Liver (tissue), 8 donors: ENCODE measurements at regions not wholly inside any gene's neighbourhood (a gene's known extent, or its start where the extent isn't known, plus 50 kb on each side); places are given as distances from the start of the nearest gene placed in this dataset.

Experiments
- DNase-seq: peaks from one replicate; pipeline ENCODE4 v3.0.0-alpha.2; 2017; ENCODE audit warnings: low spot score
- H3K27ac ChIP-seq, 2 donors: one replicate each; pipeline ENCODE4 v1.7.0; 2013; ENCODE audit warnings: inconsistent platforms in 2 of 2, low read length in 2 of 2, control low read depth in 1 of 2, low read depth in 1 of 2, mild to moderate bottlenecking in 1 of 2
- H3K27me3 ChIP-seq, 4 donors: one replicate each; pipeline versions ENCODE4 v1.6.1 to v1.7.0; 2013; ENCODE audit warnings: low read length in 3 of 4, inconsistent platforms in 1 of 4, mild to moderate bottlenecking in 1 of 4, moderate library complexity in 1 of 4; ENCODE audit not compliant: control insufficient read depth in 4 of 4, insufficient read depth in 4 of 4
- H3K36me3 ChIP-seq, 4 donors: one replicate each; pipeline versions ENCODE4 v1.6.1 to v1.7.0; 2013; ENCODE audit warnings: low read length in 3 of 4, mild to moderate bottlenecking in 3 of 4, low read depth in 1 of 4, moderate library complexity in 1 of 4; ENCODE audit not compliant: control insufficient read depth in 4 of 4, insufficient read depth in 3 of 4
- H3K4me1 ChIP-seq, 4 donors: one replicate each; pipeline versions ENCODE4 v1.6.1 to v1.7.0; 2013; ENCODE audit warnings: low read length in 3 of 4, mild to moderate bottlenecking in 3 of 4, moderate library complexity in 1 of 4; ENCODE audit not compliant: control insufficient read depth in 4 of 4, insufficient read depth in 4 of 4
- H3K4me3 ChIP-seq, 3 donors: one replicate each; pipeline versions ENCODE4 v1.6.1 to v1.7.0; 2013; ENCODE audit warnings: low read length in 3 of 3, control low read depth in 1 of 3, low read depth in 1 of 3, mild to moderate bottlenecking in 1 of 3
- H3K9ac ChIP-seq, 2 donors: one replicate each; pipeline ENCODE4 v1.7.0; 2013; ENCODE audit warnings: low read length in 2 of 2, mild to moderate bottlenecking in 2 of 2, moderate library complexity in 2 of 2, control low read depth in 1 of 2, low read depth in 1 of 2
- H3K9me3 ChIP-seq, 4 donors: one replicate each; pipeline versions ENCODE4 v1.6.1 to v1.7.0; 2013; ENCODE audit warnings: low read length in 3 of 4; ENCODE audit not compliant: control insufficient read depth in 4 of 4
- EGR1 ChIP-seq, 2 donors: IDR thresholded peaks; 2 replicates each; pipeline ENCODE4 v1.6.1; 2016 to 2018; ENCODE audit warnings: antibody characterized with exemption in 2 of 2, low read depth in 2 of 2
- FOXA1 ChIP-seq: IDR thresholded peaks from 2 replicates; pipeline ENCODE4 v1.6.1; 2016; ENCODE audit warnings: antibody characterized with exemption
- FOXA2 ChIP-seq: IDR thresholded peaks from 2 replicates; pipeline ENCODE4 v1.6.1; 2016; ENCODE audit warnings: antibody characterized with exemption
- GABPA ChIP-seq, 2 donors: IDR thresholded peaks in 1 of 2; conservative IDR thresholded peaks in 1 of 2; 2 replicates each; pipeline ENCODE4 v1.6.1; 2016; ENCODE audit warnings: antibody characterized with exemption in 2 of 2, mild to moderate bottlenecking in 1 of 2, moderate library complexity in 1 of 2
- HNF4A ChIP-seq, 2 donors: conservative IDR thresholded peaks; 2 replicates each; pipeline ENCODE4 v1.6.1; 2016; ENCODE audit warnings: antibody characterized with exemption in 2 of 2, mild to moderate bottlenecking in 2 of 2
- HNF4G ChIP-seq: IDR thresholded peaks from 2 replicates; pipeline ENCODE4 v1.6.1; 2016; ENCODE audit warnings: antibody characterized with exemption
- JUND ChIP-seq, 2 donors: IDR thresholded peaks; 2 replicates each; pipeline ENCODE4 v1.6.1; 2016; ENCODE audit warnings: antibody characterized with exemption in 2 of 2
- NR2F2 ChIP-seq: IDR thresholded peaks from 2 replicates; pipeline ENCODE4 v1.6.1; 2016; ENCODE audit warnings: antibody characterized with exemption
- RAD21 ChIP-seq, 2 donors: IDR thresholded peaks; 2 replicates each; pipeline ENCODE4 v1.6.1; 2016; ENCODE audit warnings: antibody characterized with exemption in 2 of 2, mild to moderate bottlenecking in 2 of 2
- RXRA ChIP-seq, 2 donors: IDR thresholded peaks; 2 replicates each; pipeline ENCODE4 v1.6.1; 2017 to 2018; ENCODE audit warnings: antibody characterized with exemption in 2 of 2, mild to moderate bottlenecking in 1 of 2
- SP1 ChIP-seq: IDR thresholded peaks from 2 replicates; pipeline ENCODE4 v1.6.1; 2018; ENCODE audit warnings: antibody characterized with exemption, mild to moderate bottlenecking
- TAF1 ChIP-seq: conservative IDR thresholded peaks from 2 replicates; pipeline ENCODE4 v1.6.1; 2016; ENCODE audit warnings: antibody characterized with exemption, mild to moderate bottlenecking
- YY1 ChIP-seq: IDR thresholded peaks from 2 replicates; pipeline ENCODE4 v1.6.1; 2016; ENCODE audit warnings: antibody characterized with exemption, mild to moderate bottlenecking
- WGBS: extraction: QIAGEN DNeasy Blood & Tissue Kit; methylation state at CpG from one replicate; pipeline ENCODE4 v1.1.7; 2013; 5-methylcytosine and 5-hydroxymethylcytosine counted together
- TF ChIP-seq, protein P1 (sequence below): IDR thresholded peaks from 2 replicates; pipeline ENCODE4 v1.6.1; 2016; ENCODE audit warnings: antibody characterized with exemption
- TF ChIP-seq, protein P2 (sequence below): IDR thresholded peaks from 2 replicates; pipeline ENCODE4 v1.6.1; 2016; ENCODE audit warnings: antibody characterized with exemption
- TF ChIP-seq, protein P3 (sequence below): IDR thresholded peaks from 2 replicates; pipeline ENCODE4 v1.6.1; 2016; ENCODE audit warnings: antibody characterized with exemption, mild to moderate bottlenecking
- TF ChIP-seq, protein P4 (sequence below): IDR thresholded peaks from 2 replicates; pipeline ENCODE4 v1.6.1; 2016; ENCODE audit warnings: antibody characterized with exemption
- TF ChIP-seq, protein P5 (sequence below): fragments of 150-350 bp; IDR thresholded peaks from 2 replicates; pipeline ENCODE4 v1.5.1; 2017; ENCODE audit warnings: improper control_type of control experiment, low read depth, low read length; ENCODE audit not compliant: missing input control
- donor health status: healthy.
- donor health status: healthy.
- donor health status: healthy.
- donor health status: healthy.
- donor health status: healthy.

DNA sequence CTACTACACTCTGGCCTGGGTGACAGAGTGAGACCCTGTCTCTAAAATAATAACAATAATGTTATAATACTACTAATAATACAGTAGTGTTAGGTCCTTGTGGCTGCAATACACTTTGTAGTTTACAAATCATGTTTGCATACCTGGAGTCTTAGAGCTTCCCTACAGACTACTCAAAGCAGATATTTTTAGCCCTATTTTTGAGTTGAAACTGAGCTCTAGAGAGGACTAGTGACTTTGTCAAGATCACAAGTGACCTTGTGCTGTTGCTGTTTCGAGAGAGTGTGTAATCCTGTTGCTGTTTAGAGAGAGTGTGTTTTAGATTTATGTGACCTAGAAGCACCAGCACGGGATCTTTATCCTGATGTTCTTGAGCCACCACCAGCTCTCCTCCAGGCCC lies 105.3 kb upstream of the RNU6-1 start:
- 95% methylated on average over 2 of the region's 2 CpGs for WGBS
- Histone ChIP-seq H3K4me1 (peaks cover 0 to 6% (median 4%) of the 10 kb centered on the region in 4 donors), H3K9me3 (no peaks in the 10 kb centered on the region), H3K4me3 (no peak overlapping the region), H3K36me3 (no peaks in the 10 kb centered on the region), H3K9ac (no peak overlapping the region), H3K27ac (no peak overlapping the region), H3K27me3 (no peaks in the 10 kb centered on the region)
- DNase-seq, result no peak
- TF ChIP-seq EGR1 (IDR thresholded peaks at IDR 0.05; ENCODE audit: low read depth in 2 of 2) (no peak), FOXA1 (no peak), YY1 (no peak), GABPA (IDR thresholded peaks at IDR 0.05 in 1 of 2, conservative IDR thresholded peaks at IDR 0.05 in 1 of 2) (no peak), HNF4A (conservative IDR thresholded peaks at IDR 0.05) (no peak), TAF1 (no peak), NR2F2 (no peak), SP1 (no peak), HNF4G (no peak), RAD21 (IDR thresholded peaks at IDR 0.05) (no peak), JUND (IDR thresholded peaks at IDR 0.05) (no peak), FOXA2 (no peak), RXRA (IDR thresholded peaks at IDR 0.05) (no peak)
- TF ChIP-seq, protein P1, sequence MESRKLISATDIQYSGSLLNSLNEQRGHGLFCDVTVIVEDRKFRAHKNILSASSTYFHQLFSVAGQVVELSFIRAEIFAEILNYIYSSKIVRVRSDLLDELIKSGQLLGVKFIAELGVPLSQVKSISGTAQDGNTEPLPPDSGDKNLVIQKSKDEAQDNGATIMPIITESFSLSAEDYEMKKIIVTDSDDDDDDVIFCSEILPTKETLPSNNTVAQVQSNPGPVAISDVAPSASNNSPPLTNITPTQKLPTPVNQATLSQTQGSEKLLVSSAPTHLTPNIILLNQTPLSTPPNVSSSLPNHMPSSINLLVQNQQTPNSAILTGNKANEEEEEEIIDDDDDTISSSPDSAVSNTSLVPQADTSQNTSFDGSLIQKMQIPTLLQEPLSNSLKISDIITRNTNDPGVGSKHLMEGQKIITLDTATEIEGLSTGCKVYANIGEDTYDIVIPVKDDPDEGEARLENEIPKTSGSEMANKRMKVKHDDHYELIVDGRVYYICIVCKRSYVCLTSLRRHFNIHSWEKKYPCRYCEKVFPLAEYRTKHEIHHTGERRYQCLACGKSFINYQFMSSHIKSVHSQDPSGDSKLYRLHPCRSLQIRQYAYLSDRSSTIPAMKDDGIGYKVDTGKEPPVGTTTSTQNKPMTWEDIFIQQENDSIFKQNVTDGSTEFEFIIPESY, result no peak
- TF ChIP-seq, protein P2, sequence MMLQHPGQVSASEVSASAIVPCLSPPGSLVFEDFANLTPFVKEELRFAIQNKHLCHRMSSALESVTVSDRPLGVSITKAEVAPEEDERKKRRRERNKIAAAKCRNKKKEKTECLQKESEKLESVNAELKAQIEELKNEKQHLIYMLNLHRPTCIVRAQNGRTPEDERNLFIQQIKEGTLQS, result no peak
- TF ChIP-seq, protein P3, sequence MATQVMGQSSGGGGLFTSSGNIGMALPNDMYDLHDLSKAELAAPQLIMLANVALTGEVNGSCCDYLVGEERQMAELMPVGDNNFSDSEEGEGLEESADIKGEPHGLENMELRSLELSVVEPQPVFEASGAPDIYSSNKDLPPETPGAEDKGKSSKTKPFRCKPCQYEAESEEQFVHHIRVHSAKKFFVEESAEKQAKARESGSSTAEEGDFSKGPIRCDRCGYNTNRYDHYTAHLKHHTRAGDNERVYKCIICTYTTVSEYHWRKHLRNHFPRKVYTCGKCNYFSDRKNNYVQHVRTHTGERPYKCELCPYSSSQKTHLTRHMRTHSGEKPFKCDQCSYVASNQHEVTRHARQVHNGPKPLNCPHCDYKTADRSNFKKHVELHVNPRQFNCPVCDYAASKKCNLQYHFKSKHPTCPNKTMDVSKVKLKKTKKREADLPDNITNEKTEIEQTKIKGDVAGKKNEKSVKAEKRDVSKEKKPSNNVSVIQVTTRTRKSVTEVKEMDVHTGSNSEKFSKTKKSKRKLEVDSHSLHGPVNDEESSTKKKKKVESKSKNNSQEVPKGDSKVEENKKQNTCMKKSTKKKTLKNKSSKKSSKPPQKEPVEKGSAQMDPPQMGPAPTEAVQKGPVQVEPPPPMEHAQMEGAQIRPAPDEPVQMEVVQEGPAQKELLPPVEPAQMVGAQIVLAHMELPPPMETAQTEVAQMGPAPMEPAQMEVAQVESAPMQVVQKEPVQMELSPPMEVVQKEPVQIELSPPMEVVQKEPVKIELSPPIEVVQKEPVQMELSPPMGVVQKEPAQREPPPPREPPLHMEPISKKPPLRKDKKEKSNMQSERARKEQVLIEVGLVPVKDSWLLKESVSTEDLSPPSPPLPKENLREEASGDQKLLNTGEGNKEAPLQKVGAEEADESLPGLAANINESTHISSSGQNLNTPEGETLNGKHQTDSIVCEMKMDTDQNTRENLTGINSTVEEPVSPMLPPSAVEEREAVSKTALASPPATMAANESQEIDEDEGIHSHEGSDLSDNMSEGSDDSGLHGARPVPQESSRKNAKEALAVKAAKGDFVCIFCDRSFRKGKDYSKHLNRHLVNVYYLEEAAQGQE, result no peak
- TF ChIP-seq, protein P4, sequence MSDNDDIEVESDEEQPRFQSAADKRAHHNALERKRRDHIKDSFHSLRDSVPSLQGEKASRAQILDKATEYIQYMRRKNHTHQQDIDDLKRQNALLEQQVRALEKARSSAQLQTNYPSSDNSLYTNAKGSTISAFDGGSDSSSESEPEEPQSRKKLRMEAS, result no peak
- TF ChIP-seq, protein P5, sequence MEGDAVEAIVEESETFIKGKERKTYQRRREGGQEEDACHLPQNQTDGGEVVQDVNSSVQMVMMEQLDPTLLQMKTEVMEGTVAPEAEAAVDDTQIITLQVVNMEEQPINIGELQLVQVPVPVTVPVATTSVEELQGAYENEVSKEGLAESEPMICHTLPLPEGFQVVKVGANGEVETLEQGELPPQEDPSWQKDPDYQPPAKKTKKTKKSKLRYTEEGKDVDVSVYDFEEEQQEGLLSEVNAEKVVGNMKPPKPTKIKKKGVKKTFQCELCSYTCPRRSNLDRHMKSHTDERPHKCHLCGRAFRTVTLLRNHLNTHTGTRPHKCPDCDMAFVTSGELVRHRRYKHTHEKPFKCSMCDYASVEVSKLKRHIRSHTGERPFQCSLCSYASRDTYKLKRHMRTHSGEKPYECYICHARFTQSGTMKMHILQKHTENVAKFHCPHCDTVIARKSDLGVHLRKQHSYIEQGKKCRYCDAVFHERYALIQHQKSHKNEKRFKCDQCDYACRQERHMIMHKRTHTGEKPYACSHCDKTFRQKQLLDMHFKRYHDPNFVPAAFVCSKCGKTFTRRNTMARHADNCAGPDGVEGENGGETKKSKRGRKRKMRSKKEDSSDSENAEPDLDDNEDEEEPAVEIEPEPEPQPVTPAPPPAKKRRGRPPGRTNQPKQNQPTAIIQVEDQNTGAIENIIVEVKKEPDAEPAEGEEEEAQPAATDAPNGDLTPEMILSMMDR, result no peak
